Thoracic aorta (tissue), 2 donors: ENCODE measurements at regions not wholly inside any gene's neighbourhood (a gene's known extent, or its start where the extent isn't known, plus 50 kb on each side); places are given as distances from the start of the nearest gene placed in this dataset.
"Not testable (repeated sequence)": the region's sequence is repeated elsewhere in the genome, so short reads cannot be mapped to it uniquely, and the experiment has no call there.

ENCODE experiments used
- ATAC-seq: fragments of 150-250 bp; one replicate; pipeline ENCODE4 v1.8.0; 2017; ENCODE audit warnings: low read depth; ENCODE audit not compliant: insufficient number of reproducible peaks, low FRiP score
- DNase-seq: peaks from one replicate; pipeline ENCODE4 v3.0.0-alpha.2; 2020; ENCODE audit warnings: low spot score
- H3K27ac ChIP-seq, 2 donors: fragments of 200-600 bp; sonication (generic); 1 replicate in 1 of 2; 2 replicates in 1 of 2; pipeline ENCODE4 v1.5.1; 2016; ENCODE audit warnings: mild to moderate bottlenecking in 2 of 2, moderate library complexity in 2 of 2
- H3K27me3 ChIP-seq: fragments of 200-600 bp; sonication (generic); replicated peaks from 2 replicates; pipeline ENCODE4 v1.6.0; 2016; ENCODE audit warnings: mild to moderate bottlenecking; ENCODE audit not compliant: insufficient read depth
- H3K36me3 ChIP-seq: fragments of 200-600 bp; sonication (generic); one replicate; pipeline ENCODE4 v1.5.1; 2016
- H3K4me1 ChIP-seq, 2 donors: fragments of 200-600 bp; sonication (generic); 1 replicate in 1 of 2; 2 replicates in 1 of 2; pipeline versions ENCODE4 v1.5.1 to v1.6.0; 2016; ENCODE audit warnings: low read depth in 2 of 2, mild to moderate bottlenecking in 1 of 2; ENCODE audit not compliant: control insufficient read depth in 1 of 2
- H3K4me3 ChIP-seq: fragments of 200-600 bp; sonication (generic); 2 replicates; pipeline ENCODE4 v1.5.1; 2016; ENCODE audit warnings: mild to moderate bottlenecking
- H3K9me3 ChIP-seq: fragments of 200-600 bp; sonication (generic); 2 replicates; pipeline ENCODE4 v1.5.1; 2016
- CTCF ChIP-seq: fragments of 200-600 bp; sonication (generic); IDR thresholded peaks from one replicate; pipeline ENCODE4 v1.5.1; 2019; ENCODE audit warnings: antibody characterized with exemption

GRCh38 chr2:163974766-163975165 lies 239.0 kb upstream of the FIGN start:
- Histone ChIP-seq H3K4me1 (peaks cover 12 to 15% of the 10 kb centered on the region in 2 donors), H3K36me3 (no peaks in the 10 kb centered on the region), H3K9me3 (no peaks in the 10 kb centered on the region), H3K4me3 (no peak overlapping the region), H3K27me3 (no peaks in the 10 kb centered on the region), H3K27ac (no peak overlapping the region)
- no peak for DNase-seq
- ATAC-seq = no peak
- TF ChIP-seq CTCF = no peak

GRCh38 chr2:163970058-163970813 lies 234.4 kb upstream of the FIGN start:
- no peak for TF ChIP-seq CTCF
- Histone ChIP-seq H3K4me3 (peak overlapping the region; percentile 19), H3K27ac (peak overlapping the region; percentile 28 to 60), H3K27me3 (no peaks in the 10 kb centered on the region), H3K9me3 (no peaks in the 10 kb centered on the region), H3K4me1 (peaks cover 12 to 19% of the 10 kb centered on the region in 2 donors), H3K36me3 (no peaks in the 10 kb centered on the region)
- ATAC-seq = no peak
- DNase-seq = no peak

- not testable (repeated sequence) for H3K4me3 ChIP-seq, H3K36me3 ChIP-seq, H3K4me1 ChIP-seq, H3K27me3 ChIP-seq, DNase-seq, H3K27ac ChIP-seq, ATAC-seq, H3K9me3 ChIP-seq
Observed at GRCh38 chr2:163964278-163964677, 228.5 kb upstream of the FIGN start.

- TF ChIP-seq CTCF = no peak
- Histone ChIP-seq H3K27me3 (no peaks in the 10 kb centered on the region), H3K4me1 (peaks cover 15 to 17% of the 10 kb centered on the region in 2 donors), H3K9me3 (peaks cover 4% of the 10 kb centered on the region), H3K27ac (peak overlapping the region; percentile 47 to 52), H3K4me3 (no peak overlapping the region), H3K36me3 (no peaks in the 10 kb centered on the region)
- DNase-seq (no peak), ATAC-seq (no peak)
Observed at GRCh38 chr2:163953390-163953907, 217.6 kb upstream of the FIGN start.

GRCh38 chr2:163951312-163951711 lies 215.5 kb upstream of the FIGN start:
- Histone ChIP-seq H3K36me3 (no peaks in the 10 kb centered on the region), H3K9me3 (peaks cover 4% of the 10 kb centered on the region), H3K27me3 (no peaks in the 10 kb centered on the region), H3K4me1 (peaks cover 15 to 17% of the 10 kb centered on the region in 2 donors), H3K4me3 (no peak overlapping the region), H3K27ac (no peak overlapping the region)
- DNase-seq (no peak), ATAC-seq (no peak)
- no peak for TF ChIP-seq CTCF
